Lower leg skin (tissue), 3 donors: ENCODE measurements at regions not wholly inside any gene's neighbourhood (a gene's known extent, or its start where the extent isn't known, plus 50 kb on each side); places are given as distances from the start of the nearest gene placed in this dataset.

Source experiments
- CTCF ChIP-seq, 3 donors: fragments of 450-650 bp; IDR thresholded peaks; one replicate each; pipeline ENCODE4 v1.5.1; 2016; ENCODE audit warnings: antibody characterized with exemption in 3 of 3, mild to moderate bottlenecking in 3 of 3, moderate library complexity in 2 of 3
- POLR2A ChIP-seq, 2 donors: fragments of 450-650 bp; IDR thresholded peaks; one replicate each; pipeline ENCODE4 v1.6.1; 2016 to 2017; ENCODE audit warnings: antibody characterized with exemption in 2 of 2, mild to moderate bottlenecking in 1 of 2, moderate library complexity in 1 of 2

- TF ChIP-seq POLR2A (IDR thresholded peaks at IDR 0.05): no peak
- TF ChIP-seq CTCF (IDR thresholded peaks at IDR 0.05): no peak
Measured at GRCh38 chr4:57943682-57944081, 833.5 kb upstream of the IGFBP7 start.
